NCI-H1436 treated with DMSO at 0.1 percent for 48 hours (cell line): ENCODE measurements at regions not wholly inside any gene's neighbourhood (a gene's known extent, or its start where the extent isn't known, plus 50 kb on each side); places are given as distances from the start of the nearest gene placed in this dataset.
"Not testable (repeated sequence)": the region's sequence is repeated elsewhere in the genome, so short reads cannot be mapped to it uniquely, and the experiment has no call there.

Source experiments
- DNase-seq: peaks from one replicate; lab custom pipeline; 2025; lab: John Stamatoyannopoulos, UW

GRCh38 chr21:35461700-35462099 is 412.6 kb upstream of the RUNX1 start:
- DNase-seq: no peak

DNA sequence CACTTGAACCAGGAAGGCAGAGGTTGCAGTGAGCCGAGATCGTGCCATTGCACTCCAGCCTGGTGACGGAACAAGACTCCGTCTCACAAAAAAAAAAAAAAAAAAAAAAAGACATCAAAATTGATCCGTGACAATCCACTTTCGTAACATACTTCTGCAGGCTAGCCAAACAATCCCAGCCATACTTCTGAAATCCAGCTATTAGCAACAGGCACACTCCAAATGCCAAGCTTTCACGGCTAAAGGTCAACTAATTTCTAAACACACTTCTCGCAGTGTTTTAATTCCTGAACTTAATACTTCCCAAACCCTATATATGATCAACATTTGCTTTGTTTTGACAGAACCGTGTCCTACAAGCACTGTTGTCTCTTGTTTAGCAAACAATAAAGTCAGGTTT is 411.3 kb upstream of the RUNX1 start:
- DNase-seq: no peak

DNA sequence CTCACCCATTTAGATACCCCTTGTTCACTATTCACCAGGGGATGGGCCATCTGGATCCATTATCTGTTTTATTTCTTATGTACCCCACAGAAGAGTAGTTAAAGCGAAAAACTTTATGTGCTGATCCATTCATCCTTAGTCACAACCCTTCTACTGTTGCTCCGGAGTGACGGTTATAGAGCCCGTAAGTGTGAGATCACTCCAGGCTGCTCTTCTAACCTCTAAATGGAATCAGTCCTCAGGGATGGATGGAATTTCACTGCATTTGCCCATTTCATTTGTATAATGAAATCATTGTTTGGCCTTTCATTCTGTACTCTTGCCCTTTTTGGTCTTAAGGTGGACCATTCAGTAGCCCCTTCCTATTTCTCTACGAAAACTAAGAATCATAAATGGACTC is 409.3 kb upstream of the RUNX1 start:
- no peak for DNase-seq

- no peak for DNase-seq
Measured at GRCh38 chr21:35457097-35457804, 408.1 kb upstream of the RUNX1 start.

GRCh38 chr21:35451276-35451675 is 402.2 kb upstream of the RUNX1 start:
- DNase-seq: no peak

- no peak for DNase-seq
Measured at GRCh38 chr21:35450830-35451229, 401.7 kb upstream of the RUNX1 start.

GRCh38 chr21:35449846-35450245 is 400.7 kb upstream of the RUNX1 start:
- no peak for DNase-seq

DNA sequence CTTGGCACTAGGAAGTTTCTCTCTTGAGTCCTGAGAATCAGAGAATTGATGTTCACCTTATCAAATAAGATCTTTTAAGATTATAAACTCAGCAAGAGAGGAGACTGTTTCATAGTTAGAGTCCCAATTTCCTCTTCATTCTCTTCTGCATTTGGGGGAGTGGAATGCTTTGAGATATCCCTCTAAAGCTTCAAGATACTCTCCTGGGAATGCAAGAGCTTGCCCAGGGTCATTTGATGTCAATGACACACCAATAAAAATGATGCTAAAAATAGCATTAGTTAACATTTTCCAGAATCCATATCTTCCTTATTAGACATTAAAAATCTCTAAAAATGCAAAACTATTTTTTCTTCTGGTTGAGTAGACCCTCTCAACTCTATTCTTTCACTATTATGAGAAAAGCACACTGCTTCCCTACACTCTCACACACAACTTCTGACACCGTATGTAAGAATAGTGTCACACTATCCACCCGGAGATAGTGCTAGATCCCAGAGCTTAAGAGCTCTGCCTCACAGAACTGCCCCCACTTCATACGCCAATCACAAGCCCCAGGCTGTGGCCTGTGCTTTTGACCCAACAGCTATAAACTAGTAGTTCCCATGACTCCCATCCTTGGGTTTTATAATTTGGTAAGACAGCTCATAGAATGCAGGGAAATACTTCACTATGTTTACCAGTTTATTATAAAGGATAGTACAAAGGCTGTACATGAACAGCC is 399.9 kb upstream of the RUNX1 start:
- no peak for DNase-seq

GRCh38 chr21:35444391-35444790 is 395.3 kb upstream of the RUNX1 start:
- DNase-seq: no peak

DNA sequence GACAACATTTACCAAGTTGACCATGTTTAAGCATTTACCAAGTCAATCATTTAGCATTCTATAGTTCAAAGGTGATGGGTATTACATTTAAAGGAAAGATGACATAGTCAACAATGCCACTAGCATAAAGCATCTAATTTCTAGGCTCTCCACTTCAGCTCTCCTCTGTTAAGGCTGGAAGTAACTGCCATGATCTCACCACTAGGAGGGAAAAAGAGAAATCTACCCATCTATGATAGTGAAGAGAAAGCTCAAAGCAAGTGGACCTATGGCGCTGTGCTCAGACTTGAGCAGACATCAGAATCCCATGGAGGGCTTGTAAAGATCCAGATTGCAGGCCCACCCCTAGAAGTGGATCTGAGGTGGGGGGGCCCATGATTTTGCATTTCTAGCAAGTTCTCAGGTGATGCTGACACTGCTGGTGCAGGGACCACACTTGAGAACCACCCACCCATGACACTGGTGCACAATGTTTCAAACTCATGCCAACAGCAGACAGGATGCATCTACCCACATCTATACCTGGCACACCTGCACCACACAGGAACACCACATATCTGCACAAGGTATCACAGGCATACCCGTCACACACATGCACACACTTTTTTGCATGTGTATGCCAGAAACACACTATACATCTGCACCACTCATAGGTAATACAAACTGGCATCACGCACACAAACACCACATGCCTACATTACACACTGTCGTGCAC is 392.9 kb upstream of the RUNX1 start:
- no peak for DNase-seq

DNA sequence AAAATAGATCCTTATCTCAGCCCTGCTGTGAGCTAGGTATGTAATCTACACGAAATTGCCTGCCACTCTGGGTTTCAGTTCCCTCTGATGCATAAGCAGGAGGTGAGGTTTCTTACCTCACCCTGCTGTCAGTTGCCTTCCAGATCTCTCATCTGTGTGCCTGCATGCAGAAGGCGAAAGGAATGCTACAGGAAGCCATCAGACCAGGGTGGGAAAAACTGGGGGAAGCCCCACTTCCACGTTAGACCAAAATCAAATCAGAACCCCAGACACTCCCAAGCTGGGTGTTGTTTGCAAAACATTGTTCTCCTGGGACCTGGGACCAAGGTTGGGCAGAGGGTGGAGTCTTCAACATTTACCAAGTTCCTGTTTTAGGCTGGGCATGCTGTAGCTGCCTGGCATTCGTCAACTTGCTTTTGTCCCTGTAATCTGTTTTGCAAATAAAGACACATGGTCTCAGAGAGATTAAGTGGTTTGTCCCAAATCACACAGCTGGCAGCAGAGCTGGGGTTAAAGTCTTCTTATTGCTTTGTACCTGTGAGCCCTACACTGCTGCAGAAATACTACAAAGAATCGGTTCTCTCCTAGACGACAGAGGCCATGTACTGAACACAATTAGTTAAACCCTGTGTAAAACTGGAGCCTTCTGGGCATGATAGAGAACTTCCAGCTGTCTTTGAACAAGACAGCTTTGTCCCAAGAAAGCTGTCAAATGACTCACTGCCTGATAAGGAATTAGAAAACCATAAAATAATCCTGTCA is 389.7 kb upstream of the RUNX1 start:
- no peak for DNase-seq

GRCh38 chr21:35437941-35438340 is 388.8 kb upstream of the RUNX1 start:
- no peak for DNase-seq

- no peak for DNase-seq
Measured at GRCh38 chr21:35436899-35437298, 387.8 kb upstream of the RUNX1 start.

GRCh38 chr21:35432601-35433000 is 383.5 kb upstream of the RUNX1 start:
- DNase-seq: not testable (repeated sequence)

GRCh38 chr21:35430260-35430659 is 381.2 kb upstream of the RUNX1 start:
- DNase-seq: no peak

- no peak for DNase-seq
Measured at GRCh38 chr21:35428937-35429336, 379.8 kb upstream of the RUNX1 start.

GRCh38 chr21:35428489-35428888 is 379.4 kb upstream of the RUNX1 start:
- no peak for DNase-seq

GRCh38 chr21:35428001-35428320 is 378.9 kb upstream of the RUNX1 start:
- DNase-seq: no peak

- no peak for DNase-seq
Measured at GRCh38 chr21:35427320-35428000, 378.4 kb upstream of the RUNX1 start.

GRCh38 chr21:35426897-35427296 is 377.8 kb upstream of the RUNX1 start:
- no peak for DNase-seq

GRCh38 chr21:35426469-35426868 is 377.4 kb upstream of the RUNX1 start:
- DNase-seq: no peak

GRCh38 chr21:35424122-35424521 is 375.0 kb upstream of the RUNX1 start:
- no peak for DNase-seq
